ENCODE measurements at regions not wholly inside any gene's neighbourhood (a gene's known extent, or its start where the extent isn't known, plus 50 kb on each side); places are given as distances from the start of the nearest gene placed in this dataset.
A peak's percentile ranks its signal among the peaks of the same experiment; 100 is the strongest.

DNA sequence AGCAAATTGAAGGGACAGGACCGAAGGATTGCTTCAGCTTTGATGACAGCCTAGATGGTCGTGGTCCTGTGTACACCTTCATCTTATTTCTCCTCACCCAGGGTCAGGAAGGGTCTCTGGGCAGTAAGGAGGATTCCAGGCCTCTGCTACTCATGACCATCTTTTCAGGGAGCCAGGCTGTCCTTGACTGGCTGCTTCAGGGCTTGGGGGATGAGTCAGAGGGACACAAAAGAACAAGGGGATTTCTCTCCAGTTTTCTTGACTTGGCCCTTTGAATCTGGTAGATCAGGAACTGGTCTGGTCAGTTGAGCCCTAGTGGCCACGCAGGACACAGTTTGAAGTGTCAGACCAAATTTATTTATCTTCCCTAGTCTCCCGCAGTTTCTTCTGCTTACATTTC, 402.1 kb upstream of the CHD6 start:
- DNase-seq = no peak

DNA sequence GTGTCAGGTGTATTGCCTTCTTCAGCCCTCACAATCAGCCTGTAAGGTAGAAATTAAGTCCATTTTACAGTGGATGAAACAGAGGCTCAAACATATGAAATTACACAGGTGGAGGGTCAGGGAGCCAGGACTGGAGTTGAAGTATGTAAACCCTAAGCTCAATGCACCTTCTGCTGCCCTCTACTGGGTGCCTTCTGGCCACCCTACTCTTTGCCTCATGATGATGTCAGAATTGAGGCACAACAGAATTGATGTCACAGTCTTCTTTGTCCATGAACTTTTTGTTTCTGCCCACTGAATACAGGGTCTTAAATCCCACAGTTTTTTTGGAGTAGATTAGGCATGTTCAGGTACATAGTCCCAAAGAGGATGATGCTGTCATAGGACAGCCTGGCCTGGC, 400.8 kb upstream of the CHD6 start:
- DNase-seq = peak; percentile 69

DNA sequence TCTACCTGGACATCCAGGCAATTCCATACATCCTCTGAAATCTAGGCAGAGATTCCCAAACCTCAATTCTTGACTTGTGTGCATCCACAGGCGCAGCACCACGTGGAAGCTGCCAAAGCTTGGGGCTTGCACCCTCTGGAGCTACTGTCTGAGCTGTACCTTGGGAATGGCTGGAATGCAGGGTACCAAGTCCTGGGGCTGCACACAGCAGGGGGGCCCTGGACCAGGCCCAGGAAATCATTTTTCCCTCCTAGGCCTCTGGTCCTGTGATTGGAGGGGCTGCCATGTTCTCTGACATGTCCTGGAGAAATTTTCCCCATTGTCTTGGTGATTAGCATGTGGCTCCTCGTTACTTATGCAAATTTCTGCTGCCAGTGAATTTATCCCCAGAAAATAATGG, 391.9 kb upstream of the CHD6 start:
- DNase-seq = no peak

DNA sequence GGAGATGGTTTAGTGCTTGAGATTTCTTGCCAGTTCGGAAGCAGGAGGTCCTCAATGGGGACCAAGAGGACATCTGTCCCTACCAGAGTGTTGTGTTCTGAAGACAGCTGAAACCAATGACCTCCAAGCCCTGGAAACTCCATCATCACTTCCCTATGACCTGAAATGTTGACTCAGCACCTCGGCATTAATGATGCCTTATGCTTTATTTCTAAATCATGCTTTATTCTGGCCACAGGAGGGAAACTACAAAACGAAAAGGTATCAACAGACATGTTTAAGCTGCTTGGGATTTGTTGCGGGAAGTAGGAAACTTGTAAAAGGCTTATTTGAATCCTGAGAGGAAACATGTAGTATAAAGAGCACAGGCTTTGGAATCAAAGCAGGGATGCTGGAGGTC, 389.1 kb upstream of the CHD6 start:
- DNase-seq = no peak

DNA sequence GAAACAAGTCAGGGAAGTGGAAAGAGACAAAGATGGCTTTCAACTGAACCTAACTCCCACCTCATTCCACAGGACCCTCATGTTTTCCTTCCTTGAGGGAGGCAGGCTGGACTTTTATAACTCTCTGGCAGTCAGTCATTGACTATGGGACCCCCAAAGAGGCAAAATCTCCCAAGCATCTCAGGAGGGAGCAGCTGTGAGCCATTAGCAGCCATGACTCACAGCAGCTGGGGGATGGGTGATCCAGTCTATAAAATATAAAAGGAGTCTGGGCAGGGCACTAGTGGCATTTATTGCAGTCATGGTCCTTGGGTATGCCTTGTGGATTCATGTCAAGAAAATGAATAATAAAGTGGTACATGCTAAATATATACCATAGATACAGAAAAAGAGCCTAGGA, 387.0 kb upstream of the CHD6 start:
- DNase-seq = no peak

DNA sequence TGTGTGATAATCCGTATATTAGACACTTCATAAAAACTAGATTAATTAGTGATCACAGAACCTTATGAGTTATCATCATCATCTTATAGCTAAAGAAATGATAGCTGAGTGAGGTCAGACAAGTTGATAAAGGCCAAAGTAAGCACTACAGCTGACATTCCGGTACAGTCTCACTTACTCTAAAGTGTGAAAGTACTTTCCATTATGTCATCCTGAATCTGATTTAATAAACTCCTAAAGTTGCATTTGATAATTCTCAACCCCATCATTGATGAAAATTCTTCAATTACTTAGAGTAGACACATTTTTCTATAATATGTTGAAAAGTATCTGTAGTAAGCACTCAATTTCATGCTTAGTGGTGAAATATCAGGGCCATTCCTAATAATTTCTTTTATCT, 385.2 kb upstream of the CHD6 start:
- no peak for DNase-seq

DNA sequence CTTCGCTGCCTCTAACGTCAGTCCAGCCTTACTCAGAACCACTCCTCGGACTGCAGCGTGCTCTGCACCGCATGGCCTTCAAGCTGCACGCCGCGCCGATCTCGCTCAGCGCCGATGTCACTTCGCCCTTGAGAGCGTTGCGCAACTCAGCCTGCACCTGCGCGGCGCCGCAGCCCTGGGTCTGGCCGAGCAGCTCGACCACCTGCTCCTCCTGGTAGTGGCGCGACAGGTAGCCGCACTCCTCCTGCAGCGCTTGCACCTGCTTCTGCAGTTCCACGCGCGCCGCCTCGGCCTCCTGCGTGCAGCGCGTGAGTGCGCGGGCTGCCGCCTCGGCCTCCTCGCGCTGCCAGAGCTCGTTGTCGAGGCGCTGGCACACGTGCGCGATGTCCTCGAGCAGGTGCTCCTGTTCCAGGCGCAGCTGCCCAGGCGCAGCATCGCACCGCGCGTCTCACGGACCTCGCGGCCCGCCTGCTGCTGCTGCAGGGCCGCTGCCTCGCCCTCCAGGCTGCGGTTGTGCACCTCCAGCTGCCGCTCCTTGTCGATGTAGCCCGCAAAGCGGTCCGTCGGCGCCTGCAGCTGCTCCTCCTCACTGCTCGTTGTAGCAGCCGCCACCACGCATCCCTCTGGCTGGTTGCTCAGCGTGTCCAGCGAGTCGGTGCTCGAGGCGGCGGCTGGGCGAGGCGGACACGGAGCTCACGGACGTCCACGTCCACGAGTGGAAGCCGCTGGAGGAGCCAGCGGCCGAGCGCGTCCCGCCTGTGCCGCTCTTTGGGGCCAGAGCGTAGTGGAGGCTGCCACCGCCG, 380.6 kb upstream of the CHD6 start:
- DNase-seq = no peak

DNA sequence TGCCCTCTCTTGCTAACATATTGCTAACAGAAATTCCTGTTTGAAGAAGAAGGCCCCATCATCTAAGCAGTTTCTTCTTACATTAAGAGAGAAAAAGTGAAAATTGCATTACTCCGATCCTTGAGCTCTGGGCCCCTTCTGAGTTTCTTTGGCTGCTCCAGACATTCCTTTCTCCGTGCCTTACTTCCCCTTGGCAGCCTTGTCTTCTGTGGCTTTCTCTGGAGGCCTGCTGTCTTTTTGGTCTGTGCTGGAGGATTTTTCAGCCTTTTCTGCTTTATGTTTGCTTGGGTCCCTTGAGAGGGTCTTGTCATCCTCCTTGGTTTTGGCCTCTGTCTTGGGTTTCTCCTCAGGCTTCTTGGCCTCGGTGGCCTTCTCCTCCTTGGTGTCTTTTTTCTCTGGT, 378.8 kb upstream of the CHD6 start:
- no peak for DNase-seq

DNA sequence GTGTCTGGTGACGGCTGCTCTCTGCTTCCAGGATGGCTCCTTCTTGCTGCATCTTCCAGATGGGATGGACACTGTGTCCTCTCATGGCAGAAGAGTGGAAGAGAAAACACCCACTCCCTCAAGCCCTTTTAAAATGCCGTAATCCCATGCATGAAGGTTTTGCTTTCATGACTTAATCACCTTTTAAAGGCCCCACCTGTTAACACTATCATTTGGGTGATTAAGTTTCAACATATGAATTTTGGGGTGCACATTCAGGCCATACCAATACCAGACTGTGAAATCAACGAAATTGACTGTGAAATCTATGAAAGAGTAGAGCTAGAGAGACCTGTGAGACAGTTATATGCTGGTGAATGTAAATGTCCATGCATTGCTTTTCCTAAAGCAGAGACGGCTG, 374.3 kb upstream of the CHD6 start:
- DNase-seq = peak; percentile 93

DNA sequence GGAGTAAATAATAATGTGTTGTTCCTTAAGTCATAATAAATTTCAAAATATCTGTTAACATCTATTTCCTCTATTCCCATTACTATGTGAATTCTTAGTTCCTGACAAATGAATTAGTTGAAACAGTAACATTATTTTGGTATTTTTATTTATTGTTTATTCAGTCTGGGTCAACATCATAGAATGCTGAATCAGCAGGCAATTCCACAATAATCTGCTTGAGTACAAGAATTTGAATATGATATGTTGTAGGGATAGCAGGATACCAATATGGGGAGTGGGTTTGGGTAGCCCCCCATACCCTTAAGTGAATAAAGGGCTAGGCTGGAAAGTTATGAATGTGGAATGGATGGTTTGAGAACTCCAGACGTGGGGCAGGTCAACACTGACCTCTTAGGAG, 373.2 kb upstream of the CHD6 start:
- no peak for DNase-seq

DNA sequence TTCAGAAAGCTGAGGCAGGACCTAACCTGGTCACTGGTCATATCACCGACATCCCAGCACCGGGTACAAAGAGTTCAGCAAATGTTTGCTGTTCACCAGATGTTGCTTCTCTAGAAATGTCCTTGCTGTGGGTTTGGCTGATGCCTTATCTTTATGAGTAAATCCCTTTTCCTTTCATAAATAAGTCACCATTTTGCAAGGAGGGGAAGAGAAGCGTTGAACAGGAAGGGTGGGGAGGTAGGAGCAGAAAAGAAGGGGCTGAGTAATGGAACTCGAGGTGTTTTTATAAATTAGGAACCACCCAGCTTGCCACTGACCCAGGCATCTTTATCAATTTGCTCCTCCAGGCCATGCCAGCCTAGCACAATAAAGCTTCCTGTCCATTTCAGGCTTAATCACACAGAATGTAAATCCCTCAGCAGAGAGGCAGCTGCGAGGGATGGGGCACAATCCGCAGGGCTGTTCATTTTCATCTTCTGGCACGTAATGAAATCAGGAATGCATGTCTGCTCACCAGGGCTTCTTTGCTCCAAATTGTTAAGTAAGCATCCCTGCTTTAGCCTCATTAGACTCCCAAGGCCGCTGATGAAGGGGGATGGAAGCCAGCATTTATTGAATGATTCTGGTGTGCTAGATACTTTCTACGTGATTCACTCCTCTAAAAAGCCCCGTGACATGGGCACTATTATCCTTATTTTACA, 371.9 kb upstream of the CHD6 start:
- peak; percentile 88 for DNase-seq

DNA sequence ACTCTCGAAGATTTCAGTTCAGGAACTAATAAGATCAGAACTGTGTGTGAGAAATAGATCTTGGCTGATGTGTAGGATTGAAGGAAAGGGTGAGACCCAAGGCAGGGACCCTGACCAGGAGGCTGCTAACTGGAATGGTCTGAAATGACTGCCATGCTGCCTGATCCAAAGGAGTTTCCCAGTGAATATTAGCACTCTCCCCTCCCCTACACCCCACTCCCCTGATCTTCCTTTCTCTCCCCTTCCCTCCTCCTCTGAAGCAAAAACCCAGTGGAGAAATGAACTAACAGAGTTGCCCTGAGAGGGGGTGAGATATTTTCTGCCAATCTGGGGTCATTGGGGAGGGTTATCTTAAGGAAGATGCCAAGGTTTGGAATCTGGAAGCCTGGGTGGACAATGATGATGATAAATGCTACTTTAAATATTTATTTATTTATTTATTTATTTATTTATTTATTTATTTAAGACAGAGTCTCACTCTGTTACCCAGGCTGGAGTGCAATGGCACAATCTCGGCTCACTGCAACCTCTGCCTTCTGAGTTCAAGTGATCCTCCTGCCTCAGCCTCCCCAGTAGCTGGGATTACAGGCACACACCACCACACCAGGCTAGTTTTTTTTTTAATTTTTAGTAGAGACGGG, 371.0 kb upstream of the CHD6 start:
- DNase-seq = no peak

DNA sequence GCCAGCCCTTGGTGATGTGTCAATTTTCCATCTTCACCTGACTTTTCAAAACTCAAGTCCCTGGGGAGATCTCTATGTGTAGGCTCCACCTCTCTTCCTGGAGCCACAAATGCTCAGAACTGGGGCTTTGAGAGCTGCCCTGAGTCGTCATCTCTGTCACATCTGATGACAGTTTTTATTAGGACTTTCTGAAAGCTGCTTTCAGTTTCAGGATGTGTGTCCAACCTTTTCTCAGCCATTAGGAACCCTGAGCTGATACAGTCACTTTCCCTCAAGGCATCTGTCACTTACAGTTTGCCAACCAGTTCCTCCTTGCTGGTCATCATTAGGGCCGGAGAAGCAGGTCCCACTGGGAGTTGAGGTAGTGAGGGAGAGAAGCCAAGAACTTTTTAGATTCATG, 365.9 kb upstream of the CHD6 start:
- DNase-seq = no peak

DNA sequence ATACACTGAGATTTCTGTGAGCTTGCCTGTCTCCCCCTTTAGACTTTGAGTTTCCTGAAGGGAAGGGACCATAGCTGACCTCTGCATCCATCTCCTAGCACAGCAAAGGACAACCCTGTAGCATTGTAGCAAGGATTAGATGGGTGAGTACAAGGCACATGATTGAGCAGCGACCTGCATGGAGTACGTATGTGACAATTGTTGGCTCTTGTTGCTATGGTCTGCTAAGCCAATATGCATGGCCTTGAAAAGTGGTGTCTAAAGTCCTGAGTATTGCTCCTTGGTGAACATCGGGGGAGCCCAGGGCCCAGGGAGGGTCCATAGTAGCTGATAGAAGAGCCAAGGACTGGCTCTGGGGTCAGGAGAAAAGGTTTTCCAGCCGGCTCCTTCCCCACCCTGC, 365.0 kb upstream of the CHD6 start:
- no peak for DNase-seq

DNA sequence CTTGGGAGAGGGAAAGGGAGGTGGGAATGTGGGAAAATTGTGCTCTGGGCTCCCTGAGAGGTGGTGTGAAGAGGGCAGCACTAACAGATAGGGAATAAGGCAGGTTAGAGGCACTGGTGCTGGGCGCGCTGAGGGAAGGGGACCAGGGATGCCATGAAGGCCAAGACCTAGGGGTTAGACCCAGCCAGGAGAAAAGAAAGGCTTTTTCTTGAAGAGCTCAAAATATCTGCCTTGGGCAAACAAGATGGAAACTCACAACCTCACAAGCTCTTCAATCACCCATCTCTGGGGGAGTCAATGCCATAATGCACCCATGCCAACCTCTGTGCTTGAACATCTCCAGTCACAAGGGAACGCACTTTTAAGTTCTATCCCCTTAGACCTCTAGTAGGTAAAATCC, 363.6 kb upstream of the CHD6 start:
- no peak for DNase-seq

DNA sequence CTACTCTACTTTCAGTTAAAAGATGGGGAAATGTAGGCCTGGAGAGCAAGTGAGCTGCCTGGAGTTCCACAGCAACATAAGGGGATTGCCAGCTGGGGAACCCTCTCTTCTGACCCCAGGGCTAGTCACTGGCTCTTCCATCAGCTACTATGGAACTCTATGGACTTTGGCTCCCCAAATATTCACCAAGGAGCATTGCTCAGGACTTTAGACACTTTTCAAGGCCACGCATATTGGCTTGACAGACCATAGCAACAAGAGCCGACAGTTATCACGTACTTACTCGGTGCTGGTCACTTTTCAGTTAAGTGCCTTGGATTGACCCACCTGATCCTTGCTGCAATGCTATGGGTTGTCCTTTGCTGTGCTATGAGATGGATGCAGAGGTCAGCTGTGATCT, 360.7 kb upstream of the CHD6 start:
- no peak for DNase-seq

DNA sequence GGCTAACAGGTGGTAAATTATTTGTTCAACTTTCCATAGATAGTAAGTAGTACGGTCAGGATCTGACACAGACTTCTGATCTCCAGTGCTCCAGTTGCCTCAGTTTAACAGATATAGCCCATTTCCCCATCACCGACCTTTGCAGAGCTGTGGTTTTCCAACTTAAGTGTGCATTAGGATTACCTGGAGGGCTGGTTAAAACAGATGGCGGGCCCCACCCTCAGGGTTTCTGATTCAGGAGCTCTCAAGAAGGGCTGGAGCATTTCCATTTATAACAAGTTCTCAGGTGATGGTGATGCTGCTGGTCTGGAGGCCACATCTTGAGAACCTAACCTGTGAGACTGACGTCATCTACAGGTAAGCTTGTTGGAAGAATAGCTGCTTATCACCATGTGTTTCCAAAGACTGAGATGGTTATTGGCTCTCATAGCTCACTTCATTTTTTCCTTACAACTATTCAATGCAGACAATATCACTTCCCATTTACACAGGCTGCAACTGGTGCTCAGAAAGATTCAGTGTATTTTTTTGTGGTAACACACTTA, 360.1 kb upstream of the CHD6 start:
- peak; percentile 85 for DNase-seq

DNA sequence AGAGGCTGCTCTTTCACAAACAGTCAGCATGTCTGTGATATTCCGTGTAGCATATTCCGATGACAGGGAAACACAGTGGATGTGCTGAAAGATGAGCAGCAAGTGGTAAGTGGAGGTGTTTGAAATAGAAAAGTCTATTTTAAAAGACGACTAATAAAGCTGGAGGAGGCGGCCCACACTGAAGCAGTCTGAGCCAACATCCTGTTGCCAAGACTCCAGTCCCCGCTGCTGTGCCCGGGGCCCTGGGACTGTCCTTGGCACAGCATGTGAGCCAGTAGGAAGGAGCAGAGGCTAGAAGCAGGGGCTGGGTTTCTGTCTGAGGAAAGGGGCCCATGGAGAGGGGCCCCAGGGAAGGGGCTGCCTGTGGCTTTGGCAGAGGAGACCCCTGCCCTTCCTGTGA, 351.5 kb upstream of the CHD6 start:
- DNase-seq = peak; percentile 48

DNA sequence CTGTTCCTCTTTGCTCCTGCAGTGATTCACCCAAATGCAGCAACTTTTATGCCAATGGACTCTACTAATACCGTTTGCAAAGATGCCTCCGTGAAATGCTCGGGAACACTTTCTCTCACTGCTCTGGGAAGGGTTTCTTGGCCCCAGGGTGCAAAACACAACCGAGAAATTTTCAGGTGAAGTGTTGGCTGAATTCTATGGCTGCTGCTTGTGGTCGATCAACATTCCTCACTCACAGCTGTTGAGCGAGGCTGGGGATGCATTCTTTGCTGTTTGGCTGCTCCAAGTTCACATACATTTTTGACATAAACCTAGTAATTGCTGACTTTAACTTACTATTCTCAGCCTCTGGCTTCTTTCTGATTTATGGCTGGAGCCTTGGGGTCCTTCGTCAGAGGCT, 342.0 kb upstream of the CHD6 start:
- no peak for DNase-seq

DNA sequence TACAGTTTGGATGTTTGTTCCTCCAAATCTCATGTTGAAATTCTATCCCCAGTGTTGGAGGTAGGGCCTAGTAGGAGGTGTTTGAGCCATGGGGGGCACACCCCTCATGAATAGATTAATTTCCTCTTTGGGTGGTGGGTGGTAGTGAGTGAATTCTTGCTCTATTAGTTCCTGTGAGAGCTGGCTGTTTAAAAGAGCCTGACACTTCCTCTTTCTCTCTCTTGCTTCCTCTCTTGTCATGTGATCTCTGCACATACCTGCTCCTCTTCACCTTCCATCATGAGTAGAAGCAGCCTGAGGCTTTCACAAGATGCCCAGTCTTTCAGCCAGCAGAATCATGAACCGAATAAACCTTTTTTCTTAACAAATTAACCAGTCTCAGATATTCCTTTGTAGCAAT, 340.2 kb upstream of the CHD6 start:
- DNase-seq = no peak

DNA sequence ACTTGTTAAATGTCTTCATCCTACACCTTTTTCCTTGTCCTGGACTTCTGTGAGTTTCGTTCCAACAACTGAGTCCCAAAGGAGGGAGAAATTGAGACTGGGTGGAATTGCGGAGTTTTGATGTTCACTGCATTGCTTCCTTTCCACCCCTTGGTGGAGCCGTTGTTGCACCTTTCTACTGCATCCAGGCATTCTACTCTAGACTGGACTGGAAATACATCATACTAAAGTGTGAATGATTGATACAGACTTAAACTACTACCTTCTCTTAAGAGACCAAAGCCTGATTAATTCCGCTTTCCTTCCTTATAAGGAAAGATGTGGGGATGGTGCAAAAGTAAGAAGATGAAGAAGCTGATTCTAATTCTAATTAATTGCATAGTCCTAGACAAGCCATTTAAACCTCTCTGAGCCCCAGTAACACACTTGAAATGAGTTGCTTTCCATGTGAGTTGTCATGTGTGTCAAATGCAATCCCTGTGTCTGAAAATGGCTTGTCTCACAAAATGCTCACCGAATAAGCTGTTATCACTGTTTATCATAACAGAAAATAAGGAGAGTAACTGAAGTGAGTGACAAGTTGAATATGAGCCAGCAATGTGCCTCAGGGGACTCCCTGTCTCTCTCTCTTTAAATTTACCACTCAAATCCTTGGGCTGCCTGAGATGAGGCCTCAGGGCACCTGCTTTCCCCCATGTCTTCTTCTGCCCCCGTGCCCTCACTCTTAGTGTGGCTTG, 338.3 kb upstream of the CHD6 start:
- peak; percentile 85 for DNase-seq

DNA sequence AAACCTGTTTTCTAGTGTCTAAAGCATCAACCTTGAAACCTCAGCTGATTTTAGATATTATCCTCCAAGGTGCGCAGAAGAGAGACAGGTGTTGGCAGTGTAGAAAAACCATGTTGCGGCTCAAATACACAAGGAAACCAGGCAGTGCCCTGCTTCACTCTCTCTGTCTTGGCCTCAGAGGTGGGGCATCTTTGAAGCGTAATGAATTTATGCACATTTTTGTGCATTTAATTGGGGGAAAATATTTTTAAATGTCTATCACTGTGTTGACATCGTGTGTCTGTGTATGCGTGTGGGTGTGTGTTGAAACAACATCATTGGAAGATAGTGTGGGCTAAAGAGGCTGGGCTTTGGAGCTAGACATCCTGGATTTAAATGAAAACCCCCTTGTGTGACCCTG, 334.0 kb upstream of the CHD6 start:
- no peak for DNase-seq

DNA sequence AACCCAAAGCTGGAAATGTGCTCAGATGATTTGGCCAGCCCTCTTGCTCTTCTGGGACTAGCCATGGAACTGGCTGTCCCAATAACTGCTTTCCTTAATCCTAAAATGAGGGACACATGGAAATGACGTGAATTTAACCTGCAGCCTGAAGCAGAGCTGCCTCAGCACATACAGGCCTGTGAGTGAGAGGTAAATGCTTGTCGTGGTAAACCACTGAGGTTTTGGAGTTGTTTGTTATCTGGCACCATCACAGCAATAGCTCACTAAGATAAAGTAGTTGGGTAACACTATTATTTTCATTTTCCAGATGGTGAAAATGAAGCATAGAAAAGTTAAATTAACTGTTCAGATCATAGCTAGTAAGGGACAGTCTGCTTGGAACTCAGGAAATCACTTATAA, 333.4 kb upstream of the CHD6 start:
- DNase-seq = no peak
